HL-60/S4 treated with phorbol 12-myristate 13-acetate at 8.2 ng/mL for 4 days and 3 days (cell line): ENCODE measurements at regions not wholly inside any gene's neighbourhood (a gene's known extent, or its start where the extent isn't known, plus 50 kb on each side); places are given as distances from the start of the nearest gene placed in this dataset.
"Not testable (repeated sequence)": the region's sequence is repeated elsewhere in the genome, so short reads cannot be mapped to it uniquely, and the experiment has no call there.

Experiments
- in situ Hi-C: fragments of 300-500 bp; cut with MboI; formaldehyde crosslinking; loops from 2 replicates; pipeline ENCODE4 v1.15.0; 2022; ENCODE audit warnings: low sequenced_read_pairs

DNA sequence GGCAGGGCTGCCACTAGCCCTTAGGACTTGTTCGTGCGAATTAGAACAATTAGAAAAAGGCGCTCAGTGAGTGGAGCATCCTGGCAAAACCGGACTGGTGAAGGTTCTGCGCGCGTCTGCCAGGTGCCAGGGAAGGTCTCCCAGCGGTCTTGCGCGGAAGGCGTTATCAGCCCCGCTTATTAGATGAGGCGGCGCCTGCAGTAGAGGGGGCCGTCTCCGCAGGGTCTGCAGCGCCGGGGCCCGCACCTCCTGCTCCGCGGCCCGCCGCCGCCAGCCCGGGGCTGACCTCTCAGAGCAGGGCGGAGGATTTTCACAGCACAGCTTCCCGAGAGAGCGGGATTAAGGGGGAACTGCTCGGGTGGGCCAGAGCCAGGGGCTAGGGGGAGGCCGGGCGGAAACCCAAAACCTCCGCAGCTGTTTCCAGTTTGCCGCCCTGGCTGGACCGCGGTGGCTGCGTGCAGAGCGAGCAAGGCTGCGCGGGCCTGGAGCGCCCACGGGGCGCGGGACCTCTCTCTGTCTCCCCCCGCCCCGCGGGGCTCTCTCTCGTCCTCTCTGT lies 155.2 kb downstream of the FOXD2 start:
- in situ Hi-C loops: no loop called here

- in situ Hi-C loops: no loop called here
Observed at GRCh38 chr1:47593598-47594285, 155.9 kb downstream of the FOXD2 start.

GRCh38 chr1:47594627-47595026 lies 156.8 kb downstream of the FOXD2 start:
- in situ Hi-C loops: no loop called here

GRCh38 chr1:47596328-47596727 lies 158.5 kb downstream of the FOXD2 start:
- in situ Hi-C loops: no loop called here

DNA sequence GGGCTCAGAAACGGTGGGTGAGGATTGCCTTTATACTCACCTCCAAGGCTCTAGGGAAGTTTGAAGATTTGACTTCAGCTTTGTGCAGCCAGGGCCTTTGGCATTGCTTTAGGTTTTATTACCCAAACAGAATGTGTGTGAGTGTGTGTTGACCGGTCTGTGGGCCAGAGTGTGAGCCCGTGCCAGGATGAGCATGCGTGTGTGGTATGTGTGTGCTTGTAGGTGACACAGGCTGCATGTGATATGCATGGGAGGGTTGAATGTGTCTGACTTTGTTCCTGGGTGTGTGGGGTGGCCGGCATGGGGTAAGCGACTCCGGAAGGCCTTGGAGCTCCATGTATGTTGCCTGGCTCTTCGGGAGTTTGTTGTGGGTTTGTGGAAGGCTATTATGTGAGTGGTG lies 160.5 kb downstream of the FOXD2 start:
- in situ Hi-C loops: no loop called here

- in situ Hi-C loops: no loop called here
Observed at GRCh38 chr1:47599777-47600176, 161.9 kb downstream of the FOXD2 start.

- in situ Hi-C loops: not testable (repeated sequence)
Observed at GRCh38 chr1:47602491-47602890, 164.6 kb downstream of the FOXD2 start.

GRCh38 chr1:47604869-47605268 lies 167.0 kb downstream of the FOXD2 start:
- in situ Hi-C loops: not testable (repeated sequence)

GRCh38 chr1:47608296-47608875 lies 170.5 kb downstream of the FOXD2 start:
- in situ Hi-C loops: no loop called here

GRCh38 chr1:47611992-47612391 lies 174.1 kb downstream of the FOXD2 start:
- in situ Hi-C loops: no loop called here

DNA sequence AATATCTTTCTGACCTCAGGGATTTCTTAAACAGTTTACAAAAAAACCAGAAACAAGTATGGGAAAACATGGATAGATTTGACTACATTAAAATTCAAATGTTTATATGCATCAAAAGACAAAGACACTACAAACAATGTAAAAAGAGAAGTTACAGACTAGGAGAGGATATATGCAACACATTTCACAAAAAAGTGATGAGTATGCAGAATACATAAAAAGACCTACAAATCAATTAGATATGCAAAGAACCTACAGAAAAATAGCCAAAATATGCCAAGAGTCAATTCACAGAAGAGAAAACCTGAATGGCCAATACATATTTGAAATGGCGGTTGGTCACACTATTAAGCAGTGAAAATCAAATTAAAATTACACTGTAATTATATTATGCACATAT lies 175.0 kb downstream of the FOXD2 start:
- in situ Hi-C loops: no loop called here

- in situ Hi-C loops: no loop called here
Observed at GRCh38 chr1:47616036-47616435, 178.2 kb downstream of the FOXD2 start.

DNA sequence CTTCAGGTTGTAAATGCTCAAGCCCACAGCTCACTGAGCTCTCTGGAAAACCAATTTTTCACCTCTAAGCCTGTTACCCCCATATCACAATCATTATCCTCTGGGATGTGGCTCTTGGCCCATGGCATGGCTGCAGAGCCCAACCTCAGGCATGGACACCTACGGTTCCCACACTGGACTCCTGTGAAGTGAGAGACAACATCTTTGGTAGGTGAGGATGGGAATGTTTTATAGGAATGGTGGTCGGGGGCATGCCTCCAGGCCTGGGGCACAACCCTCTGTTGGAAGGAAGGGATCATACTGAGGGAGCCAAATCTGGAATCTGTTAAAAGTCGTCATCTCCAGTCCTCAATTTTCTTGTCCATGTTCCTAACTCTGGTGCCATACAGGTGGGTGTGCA lies 179.1 kb downstream of the FOXD2 start:
- in situ Hi-C loops: no loop called here

DNA sequence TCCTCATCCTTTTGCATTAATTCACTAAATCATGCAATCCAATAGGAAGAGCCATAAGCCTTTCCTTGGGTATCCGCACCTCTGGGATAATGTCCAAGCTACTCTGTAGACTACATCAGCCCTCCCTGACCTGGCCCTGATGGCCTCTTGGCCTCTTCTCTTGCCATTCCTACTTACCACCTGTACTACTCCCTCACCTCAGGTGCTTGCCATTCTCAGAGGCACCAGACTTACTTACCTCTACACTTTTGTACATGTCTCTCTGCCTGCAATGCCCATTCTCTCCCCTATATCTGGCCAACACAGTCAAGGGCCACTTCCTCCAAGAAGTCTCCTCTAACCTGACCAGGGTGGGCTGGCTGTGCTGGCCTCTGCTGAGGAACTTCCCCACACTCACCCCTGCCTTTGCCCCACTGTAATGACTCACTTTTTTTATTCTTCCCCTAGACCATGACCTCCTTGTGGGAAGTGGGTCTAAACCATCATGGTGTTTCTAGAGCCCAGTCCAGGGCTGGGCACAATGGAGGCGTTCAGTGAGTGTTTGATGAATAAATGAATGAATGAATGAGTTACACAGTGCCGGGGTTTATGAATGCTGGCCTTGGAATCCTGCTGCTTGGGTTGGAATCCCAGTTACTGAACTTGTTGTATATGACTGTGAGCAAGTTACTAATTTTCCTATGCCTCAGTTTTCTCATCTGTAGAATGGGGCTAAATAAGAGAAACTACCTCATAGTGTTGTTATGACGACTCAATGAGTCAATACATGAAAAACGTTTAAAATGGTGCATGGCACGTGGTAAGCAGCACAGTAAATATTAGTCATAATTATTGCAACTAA lies 179.8 kb downstream of the FOXD2 start:
- in situ Hi-C loops: no loop called here

DNA sequence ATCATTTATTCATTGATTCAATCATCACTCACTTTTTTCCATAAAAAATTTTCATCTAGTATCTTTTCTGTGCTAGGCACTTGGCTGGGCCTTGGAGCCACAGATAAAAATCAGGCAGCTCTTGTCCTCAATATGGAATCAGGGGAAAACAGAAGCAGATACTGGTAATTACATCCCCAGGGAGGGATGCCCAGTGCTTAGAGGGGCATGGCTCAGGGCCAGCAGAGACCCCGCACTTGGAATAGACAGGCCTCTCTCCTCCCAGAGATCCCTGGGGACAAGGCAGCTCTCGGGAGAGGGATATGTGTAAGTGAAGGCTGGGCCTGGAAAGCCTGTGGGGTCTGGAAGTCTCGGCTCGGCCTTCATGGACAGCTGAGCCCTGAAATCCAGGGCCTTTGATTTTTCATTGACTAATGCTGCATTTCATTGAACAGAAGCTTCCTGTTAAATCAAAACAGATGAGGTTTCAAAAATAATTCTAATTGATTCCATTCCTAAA lies 180.4 kb downstream of the FOXD2 start:
- in situ Hi-C loops: no loop called here

DNA sequence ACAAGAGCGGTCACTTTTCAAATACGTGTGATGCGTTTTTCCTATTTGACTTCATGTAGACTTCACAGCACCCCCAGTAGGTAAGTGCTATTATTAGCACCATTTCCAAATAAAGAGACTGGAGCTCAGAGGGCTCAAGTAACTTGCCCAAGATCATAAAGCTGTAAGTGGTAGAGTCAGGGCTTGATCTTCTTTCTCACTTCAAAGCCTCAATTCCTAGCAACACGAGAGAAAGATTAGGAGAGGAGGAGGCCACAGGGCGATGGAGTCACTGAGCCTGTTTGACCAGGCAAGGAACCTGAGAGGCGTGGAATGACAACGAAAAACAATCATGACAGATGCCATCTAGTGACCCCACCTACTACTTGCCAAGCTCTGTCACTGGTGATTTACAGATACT lies 181.0 kb downstream of the FOXD2 start:
- in situ Hi-C loops: no loop called here

GRCh38 chr1:47621483-47621882 lies 183.6 kb downstream of the FOXD2 start:
- in situ Hi-C loops: no loop called here

- in situ Hi-C loops: no loop called here
Observed at GRCh38 chr1:47621977-47622376, 184.1 kb downstream of the FOXD2 start.

DNA sequence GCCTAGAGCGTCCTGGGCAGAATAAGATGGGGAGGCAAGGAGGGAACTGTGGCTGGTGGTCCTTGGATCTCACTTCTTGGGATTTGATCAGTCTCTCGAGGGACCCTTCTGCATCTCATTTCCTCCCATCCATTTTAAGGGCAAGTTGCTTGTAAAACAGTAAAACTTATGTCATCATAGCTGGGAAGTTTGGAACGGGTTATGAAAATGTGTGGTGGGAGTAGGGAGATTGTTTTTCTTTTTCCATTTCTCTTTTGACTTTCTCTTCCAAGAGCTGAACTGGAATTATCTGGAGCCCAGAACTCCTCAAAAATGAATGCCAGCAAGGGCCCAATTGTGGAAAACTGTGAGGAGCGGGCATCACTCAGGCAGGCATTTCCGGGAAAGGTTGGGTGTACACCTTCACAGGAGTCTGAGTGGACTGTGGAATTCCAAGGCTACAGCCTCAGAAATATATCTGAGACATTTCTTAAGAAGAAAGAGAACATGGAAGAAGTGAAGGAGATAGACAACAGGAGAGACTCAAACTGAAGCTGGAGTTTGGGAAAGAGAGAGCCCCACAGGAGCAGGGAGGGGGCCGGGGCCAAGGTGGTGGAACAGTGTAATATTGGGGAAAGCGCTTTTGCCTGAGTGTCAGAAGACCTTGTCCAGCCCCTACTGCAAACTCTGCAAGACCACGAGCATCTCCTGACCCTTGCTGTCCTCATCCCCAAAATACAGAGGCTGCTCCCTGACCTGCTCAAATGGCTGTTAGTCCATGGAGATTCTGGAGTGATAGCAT lies 185.1 kb downstream of the FOXD2 start:
- in situ Hi-C loops: no loop called here

- in situ Hi-C loops: no loop called here
Observed at GRCh38 chr1:47623557-47623940, 185.7 kb downstream of the FOXD2 start.

DNA sequence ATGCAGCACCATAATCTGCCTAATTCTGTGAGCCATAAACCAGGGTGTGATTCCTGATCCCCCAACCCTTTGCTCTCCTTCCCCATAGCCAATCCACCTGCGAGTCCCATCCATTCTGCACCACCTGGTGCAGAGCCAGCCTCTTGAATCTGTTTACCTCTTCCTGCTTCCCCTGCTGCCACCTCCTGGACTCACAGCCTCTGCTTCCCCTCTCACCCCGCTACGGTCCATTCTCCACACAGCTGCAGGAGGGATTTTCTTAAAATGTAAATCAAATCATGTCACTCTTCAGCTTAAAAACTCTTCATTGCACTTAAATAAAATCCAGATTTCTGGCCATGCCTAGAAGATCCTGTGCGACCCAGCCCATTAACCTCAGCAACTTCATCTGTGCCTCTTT lies 186.7 kb downstream of the FOXD2 start:
- in situ Hi-C loops: no loop called here
